ENCODE measurements at regions not wholly inside any gene's neighbourhood (a gene's known extent, or its start where the extent isn't known, plus 50 kb on each side); places are given as distances from the start of the nearest gene placed in this dataset.

GRCh38 chr15:53108319-53108718 is 318.2 kb upstream of the ONECUT1 start:
- no peaks in the 10 kb centered on the region for H3K4me1 Mint-ChIP-seq
- Histone ChIP-seq H3K4me2 (replicated peaks; ENCODE audit: extremely low read depth, low read length, poor library complexity, severe bottlenecking) (no peak overlapping the region), H3K4me3 (replicated peaks in 1 of 3; ENCODE audit: low read depth in 2 of 3, low read length in 3 of 3) (no peak overlapping the region), H2AFZ (ENCODE audit: insufficient read depth, low read depth, low read length, poor library complexity, severe bottlenecking) (no peak overlapping the region), H3K27me3 (ENCODE audit: control insufficient read depth in 2 of 2, insufficient read depth in 2 of 2, low read length in 2 of 2) (no peaks in the 10 kb centered on the region), H3K9ac (ENCODE audit: insufficient read depth, low read length, poor library complexity, severe bottlenecking) (no peak overlapping the region), H3K4me1 (ENCODE audit: control insufficient read depth in 1 of 2, insufficient read depth in 2 of 2, low read length in 2 of 2) (no peaks in the 10 kb centered on the region), H3K36me3 (replicated peaks in 1 of 2; ENCODE audit: control insufficient read depth in 1 of 2, insufficient read depth in 2 of 2, low read length in 2 of 2) (no peaks in the 10 kb centered on the region), H4K20me1 (ENCODE audit: insufficient read depth, low read length) (no peaks in the 10 kb centered on the region), H3K79me2 (ENCODE audit: insufficient read depth, low read length) (no peaks in the 10 kb centered on the region), H3K27ac (ENCODE audit: low read depth in 1 of 2, low read length in 2 of 2) (no peak overlapping the region), H3K9me3 (replicated peaks in 1 of 2; ENCODE audit: control insufficient read depth in 1 of 2, insufficient read depth in 1 of 2, low read length in 2 of 2) (no peaks in the 10 kb centered on the region)
- DNase-seq = no peak
- H3K4me3 Mint-ChIP-seq = no peak overlapping the region
- no peaks in the 10 kb centered on the region for H3K36me3 Mint-ChIP-seq
- no peak overlapping the region for H3K27ac Mint-ChIP-seq
- intact Hi-C loops (cut with micrococcal nuclease) = no loop called here
- peaks cover 0 to 3% (median 1%) of the 10 kb centered on the region in 7 donors for H3K9me3 Mint-ChIP-seq
- no CpG with 5 or more reads among the region's 2 CpGs for WGBS (ENCODE audit: insufficient coverage)
- peaks cover 0 to 2% (median 0%) of the 10 kb centered on the region in 3 donors for H3K27me3 Mint-ChIP-seq (ENCODE audit: low read depth in 3 of 3)
- no peak for TF ChIP-seq CTCF (IDR thresholded peaks at IDR 0.05)

- no peak overlapping the region for H3K27ac ChIP-seq (ENCODE audit: low read depth in 1 of 2, low read length in 2 of 2)
- TF ChIP-seq CTCF (IDR thresholded peaks at IDR 0.05) = no peak
- no peak for DNase-seq
- no peak overlapping the region for H3K9ac ChIP-seq (ENCODE audit: insufficient read depth, low read length, poor library complexity, severe bottlenecking)
- H3K36me3 Mint-ChIP-seq = no peaks in the 10 kb centered on the region
- no peak overlapping the region for H3K4me3 Mint-ChIP-seq
- no peak overlapping the region for H3K27ac Mint-ChIP-seq
- H3K9me3 Mint-ChIP-seq = peaks cover 0 to 3% (median 0%) of the 10 kb centered on the region in 7 donors
- H3K79me2 ChIP-seq (ENCODE audit: insufficient read depth, low read length) = no peaks in the 10 kb centered on the region
- H3K27me3 ChIP-seq (ENCODE audit: control insufficient read depth in 2 of 2, insufficient read depth in 2 of 2, low read length in 2 of 2) = no peaks in the 10 kb centered on the region
- no peak overlapping the region for H3K4me3 ChIP-seq (replicated peaks in 1 of 3; ENCODE audit: low read depth in 2 of 3, low read length in 3 of 3)
- intact Hi-C loops (cut with micrococcal nuclease) = no loop called here
- no peak overlapping the region for H2AFZ ChIP-seq (ENCODE audit: insufficient read depth, low read depth, low read length, poor library complexity, severe bottlenecking)
- H3K4me1 ChIP-seq (ENCODE audit: control insufficient read depth in 1 of 2, insufficient read depth in 2 of 2, low read length in 2 of 2) = no peaks in the 10 kb centered on the region
- no peak overlapping the region for H3K4me2 ChIP-seq (replicated peaks; ENCODE audit: extremely low read depth, low read length, poor library complexity, severe bottlenecking)
- no peaks in the 10 kb centered on the region for H3K36me3 ChIP-seq (replicated peaks in 1 of 2; ENCODE audit: control insufficient read depth in 1 of 2, insufficient read depth in 2 of 2, low read length in 2 of 2)
- WGBS (ENCODE audit: insufficient coverage) = no CpG with 5 or more reads among the region's 3 CpGs
- no peaks in the 10 kb centered on the region for H3K4me1 Mint-ChIP-seq
- H3K27me3 Mint-ChIP-seq (ENCODE audit: low read depth in 3 of 3) = peaks cover 0 to 2% (median 0%) of the 10 kb centered on the region in 3 donors
- no peaks in the 10 kb centered on the region for H3K9me3 ChIP-seq (replicated peaks in 1 of 2; ENCODE audit: control insufficient read depth in 1 of 2, insufficient read depth in 1 of 2, low read length in 2 of 2)
- no peaks in the 10 kb centered on the region for H4K20me1 ChIP-seq (ENCODE audit: insufficient read depth, low read length)
These were observed 317.7 kb upstream of the ONECUT1 start for GRCh38 chr15:53107855-53108254.

Data from CD14-positive monocyte (primary cell).